ENCODE measurements at regions not wholly inside any gene's neighbourhood (a gene's known extent, or its start where the extent isn't known, plus 50 kb on each side); places are given as distances from the start of the nearest gene placed in this dataset.

DNA sequence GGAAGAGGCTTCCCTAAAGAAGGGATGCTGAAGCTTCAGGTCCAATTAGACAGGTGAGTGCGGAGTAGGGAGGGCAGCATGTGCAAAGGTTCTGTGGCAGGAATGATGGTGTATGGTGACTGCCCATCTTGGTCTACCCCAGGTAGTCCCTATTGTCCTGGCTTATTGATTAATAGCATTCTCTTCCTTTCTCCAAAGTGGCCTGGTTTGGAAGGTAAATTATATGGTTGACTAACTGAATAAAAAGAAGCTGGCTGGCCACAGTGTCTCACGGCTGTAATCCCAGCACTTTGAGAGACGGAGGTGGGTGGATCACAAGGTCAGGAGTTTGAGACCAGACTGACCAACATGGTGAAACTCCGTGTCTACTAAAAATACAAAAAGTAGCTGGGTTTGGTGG, 230.5 kb downstream of the MIAT start:
- no peak overlapping the region for H3K4me3 Mint-ChIP-seq
- H3K27me3 Mint-ChIP-seq (ENCODE audit: low read depth), result no peaks in the 10 kb centered on the region
- H3K36me3 Mint-ChIP-seq (ENCODE audit: low read depth), result peaks cover 4% of the 10 kb centered on the region
- TF ChIP-seq, protein P1, sequence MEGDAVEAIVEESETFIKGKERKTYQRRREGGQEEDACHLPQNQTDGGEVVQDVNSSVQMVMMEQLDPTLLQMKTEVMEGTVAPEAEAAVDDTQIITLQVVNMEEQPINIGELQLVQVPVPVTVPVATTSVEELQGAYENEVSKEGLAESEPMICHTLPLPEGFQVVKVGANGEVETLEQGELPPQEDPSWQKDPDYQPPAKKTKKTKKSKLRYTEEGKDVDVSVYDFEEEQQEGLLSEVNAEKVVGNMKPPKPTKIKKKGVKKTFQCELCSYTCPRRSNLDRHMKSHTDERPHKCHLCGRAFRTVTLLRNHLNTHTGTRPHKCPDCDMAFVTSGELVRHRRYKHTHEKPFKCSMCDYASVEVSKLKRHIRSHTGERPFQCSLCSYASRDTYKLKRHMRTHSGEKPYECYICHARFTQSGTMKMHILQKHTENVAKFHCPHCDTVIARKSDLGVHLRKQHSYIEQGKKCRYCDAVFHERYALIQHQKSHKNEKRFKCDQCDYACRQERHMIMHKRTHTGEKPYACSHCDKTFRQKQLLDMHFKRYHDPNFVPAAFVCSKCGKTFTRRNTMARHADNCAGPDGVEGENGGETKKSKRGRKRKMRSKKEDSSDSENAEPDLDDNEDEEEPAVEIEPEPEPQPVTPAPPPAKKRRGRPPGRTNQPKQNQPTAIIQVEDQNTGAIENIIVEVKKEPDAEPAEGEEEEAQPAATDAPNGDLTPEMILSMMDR (conservative IDR thresholded peaks at IDR 0.05), result no peak
- peaks cover 23% of the 10 kb centered on the region for H3K4me1 Mint-ChIP-seq
- H3K9me3 Mint-ChIP-seq, result peaks cover 3% of the 10 kb centered on the region
- H3K27ac Mint-ChIP-seq (ENCODE audit: unreplicated experiment), result no peak overlapping the region
- no peak for DNase-seq (ENCODE audit: low read depth, low spot score)

DNA sequence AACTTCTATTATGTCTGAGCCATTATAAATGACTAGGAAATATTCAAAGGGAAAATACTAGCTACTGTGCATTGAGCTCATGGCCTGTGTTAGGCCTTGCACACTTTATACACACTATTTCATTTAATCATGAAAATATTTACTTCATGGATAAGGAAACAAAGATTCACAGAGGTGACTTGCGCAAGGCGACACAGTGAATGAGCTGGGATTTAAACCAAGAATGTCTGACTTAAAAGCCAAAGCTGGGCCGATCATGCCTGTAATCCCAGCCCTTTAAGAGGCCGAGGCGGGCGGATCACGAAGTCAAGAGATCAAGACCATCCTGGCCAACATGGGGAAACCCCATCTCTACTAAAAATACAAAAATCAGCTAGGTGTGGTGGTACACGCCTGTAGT, 231.5 kb downstream of the MIAT start:
- no peak overlapping the region for H3K27ac Mint-ChIP-seq (ENCODE audit: unreplicated experiment)
- no peaks in the 10 kb centered on the region for H3K27me3 Mint-ChIP-seq (ENCODE audit: low read depth)
- no peaks in the 10 kb centered on the region for H3K36me3 Mint-ChIP-seq (ENCODE audit: low read depth)
- H3K9me3 Mint-ChIP-seq, result no peaks in the 10 kb centered on the region
- TF ChIP-seq, protein P1 (conservative IDR thresholded peaks at IDR 0.05), result no peak
- no peak overlapping the region for H3K4me3 Mint-ChIP-seq
- peaks cover 27% of the 10 kb centered on the region for H3K4me1 Mint-ChIP-seq
- DNase-seq (ENCODE audit: low read depth, low spot score), result no peak

DNA sequence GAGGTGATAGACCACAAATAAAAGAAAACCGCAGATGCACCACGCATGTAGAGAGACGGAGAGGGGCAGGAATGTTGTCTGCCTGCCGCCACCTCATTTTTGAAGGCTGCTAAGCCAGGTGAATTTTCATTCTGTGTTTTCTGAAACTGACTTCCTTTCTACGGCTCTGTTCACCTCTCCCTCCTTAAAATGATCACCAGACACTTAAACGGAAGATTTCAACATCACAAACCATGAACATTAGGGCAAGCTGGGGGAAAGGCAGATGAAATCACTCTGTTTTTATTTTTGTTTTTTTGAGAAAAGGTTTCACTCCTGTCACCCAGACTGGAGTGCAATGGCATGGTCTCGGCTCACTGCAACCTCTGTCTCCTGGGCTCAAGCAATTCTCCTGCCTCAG, 232.4 kb downstream of the MIAT start:
- no peak for DNase-seq (ENCODE audit: low read depth, low spot score)
- Mint-ChIP-seq H3K36me3 (ENCODE audit: low read depth) (no peaks in the 10 kb centered on the region), H3K4me1 (peaks cover 32% of the 10 kb centered on the region), H3K4me3 (no peak overlapping the region), H3K27me3 (ENCODE audit: low read depth) (no peaks in the 10 kb centered on the region), H3K27ac (ENCODE audit: unreplicated experiment) (no peak overlapping the region), H3K9me3 (no peaks in the 10 kb centered on the region)
- TF ChIP-seq, protein P1 (conservative IDR thresholded peaks at IDR 0.05), result no peak

DNA sequence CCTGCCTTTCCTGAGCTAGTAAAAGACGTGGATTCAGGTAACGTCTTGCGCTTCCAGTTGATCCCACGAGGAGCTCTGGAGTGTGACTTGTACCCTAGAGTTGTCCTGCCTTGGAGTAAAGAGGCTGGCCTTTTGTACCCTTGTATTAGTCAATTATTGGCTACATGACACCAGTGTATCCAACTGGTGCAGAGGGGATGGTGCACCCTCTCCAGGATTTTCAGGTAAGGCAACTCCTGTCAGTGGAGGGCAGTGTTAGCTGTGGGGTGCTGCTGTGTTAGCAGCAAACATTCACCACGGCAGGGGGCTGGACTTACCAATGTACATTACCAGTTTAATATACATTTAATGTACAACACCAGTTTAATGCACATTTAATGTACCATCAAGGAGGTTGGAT, 233.5 kb downstream of the MIAT start:
- H3K4me1 Mint-ChIP-seq, result peaks cover 35% of the 10 kb centered on the region
- no peak for DNase-seq (ENCODE audit: low read depth, low spot score)
- no peak overlapping the region for H3K4me3 Mint-ChIP-seq
- TF ChIP-seq, protein P1 (conservative IDR thresholded peaks at IDR 0.05), result peak; percentile 14
- no peak overlapping the region for H3K27ac Mint-ChIP-seq (ENCODE audit: unreplicated experiment)
- no peaks in the 10 kb centered on the region for H3K36me3 Mint-ChIP-seq (ENCODE audit: low read depth)
- H3K9me3 Mint-ChIP-seq, result no peaks in the 10 kb centered on the region
- no peaks in the 10 kb centered on the region for H3K27me3 Mint-ChIP-seq (ENCODE audit: low read depth)

DNA sequence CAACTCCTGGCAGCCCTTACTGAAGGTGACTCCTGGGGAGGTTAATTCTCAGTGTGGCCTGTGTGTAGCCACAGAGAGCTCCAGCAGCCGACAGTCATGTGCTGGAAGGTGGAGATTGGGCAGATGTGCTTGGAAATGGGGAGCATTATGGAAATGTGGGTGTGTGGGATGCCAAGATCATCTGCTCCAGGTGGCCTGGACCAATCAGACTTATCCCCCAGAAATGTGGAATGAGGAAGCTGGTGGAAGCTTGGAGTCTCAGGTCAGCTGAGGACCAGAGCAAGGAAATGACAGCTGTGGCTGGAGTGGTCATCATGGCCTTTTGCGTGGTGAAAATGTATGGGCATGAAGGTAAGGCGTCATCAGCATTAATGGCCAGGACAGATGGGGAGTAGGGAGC, 234.0 kb downstream of the MIAT start:
- H3K27me3 Mint-ChIP-seq (ENCODE audit: low read depth), result no peaks in the 10 kb centered on the region
- TF ChIP-seq, protein P1 (conservative IDR thresholded peaks at IDR 0.05), result no peak
- peaks cover 35% of the 10 kb centered on the region for H3K4me1 Mint-ChIP-seq
- no peak overlapping the region for H3K27ac Mint-ChIP-seq (ENCODE audit: unreplicated experiment)
- no peaks in the 10 kb centered on the region for H3K9me3 Mint-ChIP-seq
- DNase-seq (ENCODE audit: low read depth, low spot score), result no peak
- no peak overlapping the region for H3K4me3 Mint-ChIP-seq
- no peaks in the 10 kb centered on the region for H3K36me3 Mint-ChIP-seq (ENCODE audit: low read depth)
